ENCODE measurements at regions not wholly inside any gene's neighbourhood (a gene's known extent, or its start where the extent isn't known, plus 50 kb on each side); places are given as distances from the start of the nearest gene placed in this dataset.

GRCh38 chr13:44044547-44045179 is 165.0 kb downstream of the LACC1 start:
- H3K9ac ChIP-seq (ENCODE audit: insufficient read depth in 1 of 2, low read length in 2 of 2), result no peak overlapping the region
- DNase-seq (no peak), ATAC-seq (ENCODE audit: insufficient read depth, low FRiP score) (no peak)
- H3K27me3 ChIP-seq (ENCODE audit: control insufficient read depth in 3 of 3, insufficient read depth in 3 of 3, low read length in 2 of 3), result no peaks in the 10 kb centered on the region
- no peak for TF ChIP-seq CTCF (IDR thresholded peaks at IDR 0.05; ENCODE audit: control extremely low read depth, extremely low read depth)
- 92 to 93% methylated on average over 6 of the region's 6 CpGs for WGBS, 2 donors
- no peak overlapping the region for H3K4me3 ChIP-seq
- H3K4me1 ChIP-seq (ENCODE audit: control insufficient read depth in 5 of 5, insufficient read depth in 5 of 5, low read length in 5 of 5), result no peaks in the 10 kb centered on the region
- no peak overlapping the region for H3K27ac ChIP-seq (ENCODE audit: low read depth in 1 of 2, low read length in 1 of 2)
- no peaks in the 10 kb centered on the region for H3K36me3 ChIP-seq (ENCODE audit: control insufficient read depth in 4 of 4, insufficient read depth in 4 of 4, low read length in 4 of 4)
- no peaks in the 10 kb centered on the region for H3K9me3 ChIP-seq (ENCODE audit: control insufficient read depth in 4 of 4, insufficient read depth in 3 of 4, low read length in 3 of 4)

GRCh38 chr13:44045180-44045562 is 165.5 kb downstream of the LACC1 start:
- WGBS, 2 donors, result 91 to 97% methylated on average over 3 of the region's 3 CpGs

GRCh38 chr13:44046428-44046827 is 166.7 kb downstream of the LACC1 start:
- H3K9ac ChIP-seq (ENCODE audit: insufficient read depth in 1 of 2, low read length in 2 of 2), result no peak overlapping the region
- WGBS, 2 donors, result 73 to 87% methylated on average over 5 of the region's 5 CpGs

More at GRCh38 chr13:44045180-44045562, 165.5 kb downstream of the LACC1 start:
- no peaks in the 10 kb centered on the region for H3K27me3 ChIP-seq (ENCODE audit: control insufficient read depth in 3 of 3, insufficient read depth in 3 of 3, low read length in 2 of 3)
- H3K9ac ChIP-seq (ENCODE audit: insufficient read depth in 1 of 2, low read length in 2 of 2), result no peak overlapping the region
- no peak overlapping the region for H3K27ac ChIP-seq (ENCODE audit: low read depth in 1 of 2, low read length in 1 of 2)
- no peak for TF ChIP-seq CTCF (IDR thresholded peaks at IDR 0.05; ENCODE audit: control extremely low read depth, extremely low read depth)
- no peak overlapping the region for H3K4me3 ChIP-seq
- no peaks in the 10 kb centered on the region for H3K4me1 ChIP-seq (ENCODE audit: control insufficient read depth in 5 of 5, insufficient read depth in 5 of 5, low read length in 5 of 5)
- no peak for DNase-seq
- no peaks in the 10 kb centered on the region for H3K9me3 ChIP-seq (ENCODE audit: control insufficient read depth in 4 of 4, insufficient read depth in 3 of 4, low read length in 3 of 4)
- ATAC-seq (ENCODE audit: insufficient read depth, low FRiP score), result no peak
- H3K36me3 ChIP-seq (ENCODE audit: control insufficient read depth in 4 of 4, insufficient read depth in 4 of 4, low read length in 4 of 4), result no peaks in the 10 kb centered on the region

More at GRCh38 chr13:44046428-44046827, 166.7 kb downstream of the LACC1 start:
- H3K4me1 ChIP-seq (ENCODE audit: control insufficient read depth in 5 of 5, insufficient read depth in 5 of 5, low read length in 5 of 5), result peaks cover 0 to 6% (median 0%) of the 10 kb centered on the region in 5 donors
- no peak overlapping the region for H3K4me3 ChIP-seq
- H3K27me3 ChIP-seq (ENCODE audit: control insufficient read depth in 3 of 3, insufficient read depth in 3 of 3, low read length in 2 of 3), result no peaks in the 10 kb centered on the region
- H3K36me3 ChIP-seq (ENCODE audit: control insufficient read depth in 4 of 4, insufficient read depth in 4 of 4, low read length in 4 of 4), result no peaks in the 10 kb centered on the region
- no peak overlapping the region for H3K27ac ChIP-seq (ENCODE audit: low read depth in 1 of 2, low read length in 1 of 2)
- no peak for TF ChIP-seq CTCF (IDR thresholded peaks at IDR 0.05; ENCODE audit: control extremely low read depth, extremely low read depth)
- DNase-seq, result no peak
- no peaks in the 10 kb centered on the region for H3K9me3 ChIP-seq (ENCODE audit: control insufficient read depth in 4 of 4, insufficient read depth in 3 of 4, low read length in 3 of 4)
- no peak for ATAC-seq (ENCODE audit: insufficient read depth, low FRiP score)
